ENCODE measurements at regions not wholly inside any gene's neighbourhood (a gene's known extent, or its start where the extent isn't known, plus 50 kb on each side); places are given as distances from the start of the nearest gene placed in this dataset.

- no peak for TF ChIP-seq CTCF (IDR thresholded peaks at IDR 0.05; ENCODE audit: extremely low read depth, insufficient read depth, missing control alignments)
- in situ Hi-C loops (cut with MboI; ENCODE audit: low pct_unique_long_range_greater_than_20kb, low sequenced_read_pairs, unreplicated experiment): no loop called here
- no peak for DNase-seq (ENCODE audit: low spot score)
These were observed 110.2 kb downstream of the XRCC2 start for GRCh38 chr7:152565731-152566130.

GRCh38 chr7:152564656-152565250, 111.2 kb downstream of the XRCC2 start:
- in situ Hi-C loops (cut with MboI; ENCODE audit: low pct_unique_long_range_greater_than_20kb, low sequenced_read_pairs, unreplicated experiment): no loop called here
- no peak for TF ChIP-seq CTCF (IDR thresholded peaks at IDR 0.05; ENCODE audit: extremely low read depth, insufficient read depth, missing control alignments)
- no peak for DNase-seq (ENCODE audit: low spot score)

- in situ Hi-C loops (cut with MboI; ENCODE audit: low pct_unique_long_range_greater_than_20kb, low sequenced_read_pairs, unreplicated experiment): no loop called here
- DNase-seq (ENCODE audit: low spot score): no peak
- no peak for TF ChIP-seq CTCF (IDR thresholded peaks at IDR 0.05; ENCODE audit: extremely low read depth, insufficient read depth, missing control alignments)
These were observed 119.8 kb downstream of the XRCC2 start for GRCh38 chr7:152556013-152556755.

GRCh38 chr7:152553671-152554317, 118.0 kb upstream of the KMT2C start:
- in situ Hi-C loops (cut with MboI; ENCODE audit: low pct_unique_long_range_greater_than_20kb, low sequenced_read_pairs, unreplicated experiment): no loop called here
- no peak for DNase-seq (ENCODE audit: low spot score)
- no peak for TF ChIP-seq CTCF (IDR thresholded peaks at IDR 0.05; ENCODE audit: extremely low read depth, insufficient read depth, missing control alignments)

GRCh38 chr7:152551304-152552036, 115.7 kb upstream of the KMT2C start:
- in situ Hi-C loops (cut with MboI; ENCODE audit: low pct_unique_long_range_greater_than_20kb, low sequenced_read_pairs, unreplicated experiment): no loop called here
- no peak for DNase-seq (ENCODE audit: low spot score)
- TF ChIP-seq CTCF (IDR thresholded peaks at IDR 0.05; ENCODE audit: extremely low read depth, insufficient read depth, missing control alignments): no peak

GRCh38 chr7:152544971-152545619, 109.3 kb upstream of the KMT2C start:
- in situ Hi-C loops (cut with MboI; ENCODE audit: low pct_unique_long_range_greater_than_20kb, low sequenced_read_pairs, unreplicated experiment): no loop called here
- TF ChIP-seq CTCF (IDR thresholded peaks at IDR 0.05; ENCODE audit: extremely low read depth, insufficient read depth, missing control alignments): no peak
- no peak for DNase-seq (ENCODE audit: low spot score)
